GM12878 (cell line): ENCODE measurements at regions not wholly inside any gene's neighbourhood (a gene's known extent, or its start where the extent isn't known, plus 50 kb on each side); places are given as distances from the start of the nearest gene placed in this dataset.

ENCODE experiments used
- ATAC-seq: fragments of 200-7000 bp; cut with Tn5 transposase; 3 replicates; pipeline ENCODE4 v1.9.1; 2020; ENCODE audit warnings: mild to moderate bottlenecking, moderate library complexity
- BruUV-seq: library from RNA; stranded (reverse); fragments of 400-500 nt; replicated peaks from 2 replicates; lab custom pipeline; 2021; lab: Mats Ljungman, UMichigan
- CTCF ChIA-PET: fragments of 300-600 bp; sonication (Branson Sonifier 250); formaldehyde crosslinking; extraction: SDS; loops from one replicate; lab custom pipeline; 2021; ENCODE audit warnings: inconsistent platforms; lab: Yijun Ruan, JAX
- POLR2A ChIA-PET: fragments of 350-600 bp; formaldehyde crosslinking; extraction: SDS; loops from one replicate; lab custom pipeline; 2021; ENCODE audit warnings: inconsistent platforms; lab: Charles Lee
- RAD21 ChIA-PET: fragments of 300-600 bp; sonication (Branson Sonifier 250); formaldehyde crosslinking; loops from one replicate; lab custom pipeline; 2023; ENCODE audit warnings: antibody characterized with exemption; ENCODE audit not compliant: unreplicated experiment; lab: Charles Lee
- SMC1A ChIA-PET: fragments of 300-600 bp; sonication (Branson Sonifier 250); formaldehyde crosslinking; loops from one replicate; lab custom pipeline; 2023; ENCODE audit not compliant: unreplicated experiment, uncharacterized antibody; lab: Charles Lee
- DNase-seq: peaks from one replicate; pipeline ENCODE4 v3.0.0-alpha.2; 2011; ENCODE audit warnings: low read depth, low spot score
- FAIRE-seq: peaks from 3 replicates; lab custom pipeline; 2011; peaks lifted over from hg19 to GRCh38; lab: Jason Lieb, UNC
- H2AFZ ChIP-seq: 2 replicates; pipeline ENCODE4 v1.6.0; 2011; ENCODE audit warnings: low read depth, low read length, control low read depth; ENCODE audit not compliant: control insufficient read depth
- H3K27ac ChIP-seq: 2 replicates; pipeline ENCODE4 v1.5.1; 2011; ENCODE audit warnings: control low read depth; ENCODE audit not compliant: control insufficient read depth, insufficient read depth
- H3K27me3 ChIP-seq, 2 experiments: replicated peaks in 1 of 2; 2 replicates each; pipeline versions ENCODE4 v1.6.0 to v1.6.1; 2011; ENCODE audit warnings: low read length in 1 of 2; ENCODE audit not compliant: control insufficient read depth in 2 of 2, insufficient read depth in 2 of 2
- H3K36me3 ChIP-seq, 2 experiments: 2 replicates each; pipeline ENCODE4 v1.5.1; 2011; ENCODE audit warnings: low read length in 1 of 2; ENCODE audit not compliant: control insufficient read depth in 2 of 2, insufficient read depth in 2 of 2
- H3K4me1 ChIP-seq: 2 replicates; pipeline ENCODE4 v1.6.1; 2011; ENCODE audit warnings: mild to moderate bottlenecking, low read length, moderate library complexity, mixed read lengths; ENCODE audit not compliant: control insufficient read depth, insufficient read depth
- H3K4me2 ChIP-seq: 2 replicates; pipeline ENCODE4 v1.6.0; 2011; ENCODE audit warnings: control low read depth; ENCODE audit not compliant: control insufficient read depth, insufficient read depth
- H3K4me3 ChIP-seq: fragments of 200-600 bp; sonication (generic); 2 replicates; pipeline ENCODE4 v1.5.1; 2016
- H3K79me2 ChIP-seq: 2 replicates; pipeline ENCODE4 v1.6.0; 2011; ENCODE audit warnings: low read length; ENCODE audit not compliant: control insufficient read depth, insufficient read depth
- H3K9ac ChIP-seq: 2 replicates; pipeline ENCODE4 v1.8.0; 2011; ENCODE audit warnings: low read length, control low read depth, mixed read lengths; ENCODE audit not compliant: control insufficient read depth, insufficient read depth
- H3K9me3 ChIP-seq: replicated peaks from 3 replicates; pipeline ENCODE4 v1.5.1; 2011; ENCODE audit warnings: mild to moderate bottlenecking, low read length; ENCODE audit not compliant: control insufficient read depth, insufficient read depth
- H4K20me1 ChIP-seq: 2 replicates; pipeline ENCODE4 v1.6.0; 2011; ENCODE audit not compliant: control insufficient read depth, insufficient read depth
- E4F1 ChIP-seq: fragments of 450-650 bp; IDR thresholded peaks from 2 replicates; pipeline ENCODE4 v1.6.1; 2018; ENCODE audit warnings: borderline replicate concordance, mild to moderate bottlenecking; ENCODE audit not compliant: partially characterized antibody
- EGR1 ChIP-seq, 2 experiments: IDR thresholded peaks; 1 replicate in 1 of 2; 2 replicates in 1 of 2; pipeline ENCODE4 v1.6.1; 2011 to 2012; ENCODE audit warnings: low read depth in 2 of 2, low read length in 2 of 2, borderline replicate concordance in 1 of 2, mild to moderate bottlenecking in 1 of 2, moderate library complexity in 1 of 2
- ELK1 ChIP-seq: IDR thresholded peaks from 2 replicates; pipeline ENCODE4 v1.6.1; 2012; ENCODE audit warnings: low read depth, low read length, improper control_type of control experiment
- HDAC2 ChIP-seq: fragments of 200-600 bp; sonication (generic); IDR thresholded peaks from 2 replicates; pipeline ENCODE4 v1.6.1; 2017
- IKZF1 ChIP-seq: fragments of 450-650 bp; conservative IDR thresholded peaks from 2 replicates; pipeline ENCODE4 v1.6.1; 2017; ENCODE audit warnings: antibody characterized with exemption, mild to moderate bottlenecking
- MYC ChIP-seq: IDR thresholded peaks from 2 replicates; pipeline ENCODE4 v1.6.1; 2011; ENCODE audit warnings: mild to moderate bottlenecking, low read length, moderate library complexity, inconsistent platforms; ENCODE audit not compliant: insufficient read depth, insufficient replicate concordance, insufficient read length, severe bottlenecking
- NFIC ChIP-seq: IDR thresholded peaks from 2 replicates; pipeline ENCODE4 v1.6.1; 2012; ENCODE audit warnings: low read depth, mild to moderate bottlenecking, inconsistent platforms, low read length, moderate library complexity
- NFYA ChIP-seq: IDR thresholded peaks from 2 replicates; pipeline ENCODE4 v1.6.1; 2011; ENCODE audit warnings: low read depth, mild to moderate bottlenecking, low read length, improper control_type of control experiment, borderline replicate concordance
- RFX5 ChIP-seq: IDR thresholded peaks from 2 replicates; pipeline ENCODE4 v1.6.1; 2011; ENCODE audit warnings: low read depth, low read length, improper control_type of control experiment
- RUNX3 ChIP-seq: IDR thresholded peaks from 2 replicates; pipeline ENCODE4 v1.6.1; 2012; ENCODE audit warnings: low read length, inconsistent platforms
- SUPT20H ChIP-seq: IDR thresholded peaks from 2 replicates; pipeline ENCODE4 v1.6.1; 2011; ENCODE audit warnings: low read depth, mild to moderate bottlenecking, low read length, moderate library complexity, borderline replicate concordance; ENCODE audit not compliant: control insufficient read depth
- YBX1 ChIP-seq: fragments of 450-650 bp; IDR thresholded peaks from 2 replicates; pipeline ENCODE4 v1.6.1; 2016; ENCODE audit warnings: antibody characterized with exemption
- WGBS: methylation state at CpG from one replicate; pipeline ENCODE4 v1.1.6; 2016; ENCODE audit warnings: low lambda C conversion rate; ENCODE audit not compliant: insufficient replicate concordance, insufficient coverage; ENCODE audit errors: missing lambda C conversion rate; 5-methylcytosine and 5-hydroxymethylcytosine counted together
- in situ Hi-C: fragments of 300-500 bp; cut with MboI; formaldehyde crosslinking; loops from 9 replicates; pipeline ENCODE4 v1.14.3; 2018; ENCODE audit warnings: mixed read lengths
- intact Hi-C: fragments of 100-400 bp; cut with micrococcal nuclease; formaldehyde crosslinking; loops from one replicate; pipeline ENCODE4 v1.14.2; 2022; ENCODE audit not compliant: unreplicated experiment

- no peak overlapping the region for H2AFZ ChIP-seq
- no peak overlapping the region for H3K27ac ChIP-seq
- WGBS = 36% methylated on average over 3 of the region's 3 CpGs
- no peak for DNase-seq
- FAIRE-seq = no peak
- RAD21 ChIA-PET = no interaction called here
- no peak overlapping the region for H3K4me2 ChIP-seq
- H4K20me1 ChIP-seq = no peaks in the 10 kb centered on the region
- H3K79me2 ChIP-seq = no peaks in the 10 kb centered on the region
- TF ChIP-seq YBX1 (no peak), NFYA (no peak), E4F1 (no peak), SUPT20H (no peak), IKZF1 (no peak), ELK1 (no peak), HDAC2 (no peak), RFX5 (no peak), MYC (no peak), NFIC (no peak), RUNX3 (no peak), EGR1 (IDR thresholded peaks at IDR 0.05; ENCODE audit: borderline replicate concordance in 1 of 2, low read depth in 2 of 2, low read length in 2 of 2) (no peak)
- TF ChIP-seq, all 136 proteins: peak for 0
- Histone ChIP-seq H3K9me3 (no peaks in the 10 kb centered on the region), H3K36me3 (no peaks in the 10 kb centered on the region), H3K9ac (no peak overlapping the region), H3K27me3 (no peaks in the 10 kb centered on the region), H3K4me1 (no peaks in the 10 kb centered on the region), H3K4me3 (no peak overlapping the region)
- ChIA-PET SMC1A (interaction anchor here (1.5 to 1.7 kb wide), 2 partner anchors 8 to 21 kb away, joined by 5 to 8 read pairs; no protein-coding TSS in a partner anchor), CTCF (no interaction called here), POLR2A (interaction anchor here (1.0 kb wide), 1 partner anchor 23 kb away, joined by 3 read pairs; no protein-coding TSS in a partner anchor)
- intact Hi-C loops (no loop called here), in situ Hi-C loops (no loop called here)
- BruUV-seq = no TSS peak
- no peak for ATAC-seq
Measured at GRCh38 chr10:33722067-33722466, 387.6 kb upstream of the NRP1 start.
